GM19351 (cell line): ENCODE measurements at regions not wholly inside any gene's neighbourhood (a gene's known extent, or its start where the extent isn't known, plus 50 kb on each side); places are given as distances from the start of the nearest gene placed in this dataset.

Experiments used
- ATAC-seq: cut with Tn5 transposase; IDR thresholded peaks from one replicate; pipeline ENCODE4 v1.9.1; 2021; ENCODE audit warnings: mild to moderate bottlenecking, moderate library complexity; ENCODE audit not compliant: unreplicated experiment

DNA sequence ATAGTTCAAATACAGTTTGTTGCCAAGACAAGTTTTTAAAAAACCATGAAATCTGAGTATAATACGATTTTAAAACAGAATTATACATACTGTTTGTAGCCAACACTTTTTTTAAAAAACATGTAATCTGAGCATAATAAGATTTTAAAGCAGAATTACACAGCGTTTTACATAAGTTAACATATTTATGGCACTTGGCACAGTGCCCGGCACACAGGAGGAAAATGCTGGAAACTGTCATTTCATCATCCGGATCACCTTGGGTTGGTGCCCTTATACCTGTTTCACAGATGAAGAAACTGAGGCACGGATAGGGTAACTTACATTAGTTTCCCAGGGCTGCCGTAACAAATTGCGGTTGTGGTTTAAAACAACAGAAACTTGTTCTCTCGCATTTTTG, 193.0 kb downstream of the BMP7 start:
- ATAC-seq, result no peak

DNA sequence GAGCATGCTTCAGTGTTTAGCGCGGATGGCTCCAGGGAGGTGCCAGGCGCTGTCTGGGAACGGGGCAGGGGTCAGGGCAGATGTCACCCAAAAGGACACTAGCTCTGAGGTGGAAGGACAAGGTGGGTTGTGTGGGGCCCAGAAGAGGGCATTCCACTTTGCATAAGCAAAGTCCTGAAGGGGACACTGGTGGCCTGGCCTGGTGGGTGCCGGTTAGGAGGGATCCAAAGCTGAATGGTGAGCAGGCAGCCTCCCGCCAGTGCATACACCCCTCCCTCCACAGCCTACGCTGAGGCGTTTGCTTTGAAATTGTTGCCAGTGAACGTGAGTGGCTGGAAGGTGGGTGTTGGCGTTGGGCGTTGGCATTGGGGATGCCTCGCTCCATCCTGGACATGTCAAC, 192.1 kb downstream of the BMP7 start:
- ATAC-seq, result no peak

DNA sequence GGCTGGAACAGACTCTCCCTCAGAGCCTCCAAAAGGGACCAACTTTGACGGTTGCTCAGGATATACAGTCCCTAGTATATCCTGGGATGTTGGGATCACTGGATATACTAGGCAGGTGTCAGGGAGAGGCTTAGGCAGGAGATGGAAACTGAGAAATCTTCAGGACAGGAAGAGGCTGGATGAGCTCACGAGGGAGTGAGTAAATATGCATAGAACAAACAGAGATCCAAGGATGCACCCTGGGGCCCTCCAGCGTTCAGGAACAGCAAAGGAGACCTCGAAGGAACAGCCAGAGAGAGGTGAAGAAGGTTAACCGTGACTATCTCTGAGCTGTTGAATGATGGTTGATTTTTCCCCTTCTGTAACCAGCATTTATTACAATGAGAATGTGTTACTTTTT, 191.3 kb downstream of the BMP7 start:
- ATAC-seq, result no peak

DNA sequence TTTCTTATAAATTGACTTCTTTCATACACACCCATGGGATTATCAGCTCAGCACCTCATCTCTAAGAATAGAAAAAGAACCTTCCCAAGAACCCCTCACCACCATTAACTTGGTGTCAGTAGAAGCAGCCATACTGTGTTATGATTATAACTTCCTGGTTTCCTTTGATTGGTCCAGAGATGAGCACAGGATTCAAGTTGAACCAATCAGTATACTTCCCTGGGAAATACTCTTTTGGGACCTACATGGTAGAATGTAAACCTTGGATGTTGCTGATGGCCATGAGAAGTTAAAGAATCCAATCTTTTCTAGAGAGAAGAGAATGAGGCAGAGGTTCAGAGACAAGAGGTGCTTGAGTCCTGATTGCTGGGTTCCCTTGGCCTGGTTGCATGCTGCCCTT, 190.8 kb downstream of the BMP7 start:
- no peak for ATAC-seq

DNA sequence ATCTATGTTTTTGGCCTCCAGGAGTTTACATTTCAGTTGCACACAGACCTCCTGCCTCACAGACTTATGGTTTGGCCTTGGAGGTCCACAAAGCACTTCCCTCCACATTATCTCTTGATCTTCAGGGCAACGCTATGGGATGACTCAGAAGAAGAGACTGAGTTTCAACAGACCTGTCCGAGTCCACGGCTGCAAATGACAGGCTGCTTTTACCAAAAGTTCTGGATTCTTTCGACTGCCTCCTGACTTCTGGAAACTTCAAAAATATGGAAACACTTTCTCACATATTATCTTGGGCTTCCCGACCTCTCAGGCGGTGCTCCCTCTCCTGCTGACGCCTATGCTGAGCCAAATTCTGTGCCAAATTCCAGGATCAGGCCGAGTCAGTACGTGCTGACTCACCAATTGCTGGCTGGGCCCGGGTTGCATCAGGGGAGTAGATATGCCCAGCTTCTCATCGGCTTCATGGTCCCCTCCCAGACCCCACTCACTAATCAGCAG, 190.2 kb downstream of the BMP7 start:
- no peak for ATAC-seq

DNA sequence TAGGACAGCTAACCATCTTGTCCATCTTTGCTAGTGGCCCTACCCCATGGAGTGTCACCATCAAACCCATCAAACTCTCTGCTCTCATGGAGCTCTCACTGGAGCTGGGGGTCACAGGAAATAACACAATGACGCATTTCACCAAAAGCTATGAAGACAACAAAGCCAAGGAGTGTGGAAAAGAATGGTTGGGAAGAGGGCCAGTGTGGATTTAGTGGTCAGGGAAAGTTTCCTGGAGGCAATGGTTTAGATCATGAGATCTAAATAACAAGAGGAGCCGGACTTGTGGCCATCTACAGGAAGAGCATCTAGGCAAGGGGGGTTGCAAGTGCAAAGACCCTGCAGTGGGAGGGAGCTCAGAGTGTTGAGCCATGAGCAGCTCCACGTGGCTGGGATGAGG, 189.5 kb downstream of the BMP7 start:
- no peak for ATAC-seq

DNA sequence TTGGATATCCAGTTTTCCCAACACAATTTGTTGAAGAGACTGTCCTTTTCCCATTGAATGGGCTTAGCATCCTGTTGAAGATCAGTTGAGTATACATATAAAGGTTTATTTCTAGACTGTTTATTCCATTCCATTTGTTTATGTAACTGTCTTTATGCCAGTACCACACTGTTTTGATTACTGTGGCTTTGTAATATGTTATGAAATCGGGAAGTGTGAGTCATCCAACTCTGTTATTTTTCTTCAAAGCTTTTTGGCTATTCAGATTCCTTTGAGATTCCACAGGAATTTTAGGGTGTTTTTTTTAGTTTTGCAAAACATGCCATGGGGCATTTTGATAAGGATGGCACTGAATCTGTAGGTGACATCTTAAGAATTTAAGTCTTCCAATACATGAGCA, 188.3 kb downstream of the BMP7 start:
- ATAC-seq, result no peak

DNA sequence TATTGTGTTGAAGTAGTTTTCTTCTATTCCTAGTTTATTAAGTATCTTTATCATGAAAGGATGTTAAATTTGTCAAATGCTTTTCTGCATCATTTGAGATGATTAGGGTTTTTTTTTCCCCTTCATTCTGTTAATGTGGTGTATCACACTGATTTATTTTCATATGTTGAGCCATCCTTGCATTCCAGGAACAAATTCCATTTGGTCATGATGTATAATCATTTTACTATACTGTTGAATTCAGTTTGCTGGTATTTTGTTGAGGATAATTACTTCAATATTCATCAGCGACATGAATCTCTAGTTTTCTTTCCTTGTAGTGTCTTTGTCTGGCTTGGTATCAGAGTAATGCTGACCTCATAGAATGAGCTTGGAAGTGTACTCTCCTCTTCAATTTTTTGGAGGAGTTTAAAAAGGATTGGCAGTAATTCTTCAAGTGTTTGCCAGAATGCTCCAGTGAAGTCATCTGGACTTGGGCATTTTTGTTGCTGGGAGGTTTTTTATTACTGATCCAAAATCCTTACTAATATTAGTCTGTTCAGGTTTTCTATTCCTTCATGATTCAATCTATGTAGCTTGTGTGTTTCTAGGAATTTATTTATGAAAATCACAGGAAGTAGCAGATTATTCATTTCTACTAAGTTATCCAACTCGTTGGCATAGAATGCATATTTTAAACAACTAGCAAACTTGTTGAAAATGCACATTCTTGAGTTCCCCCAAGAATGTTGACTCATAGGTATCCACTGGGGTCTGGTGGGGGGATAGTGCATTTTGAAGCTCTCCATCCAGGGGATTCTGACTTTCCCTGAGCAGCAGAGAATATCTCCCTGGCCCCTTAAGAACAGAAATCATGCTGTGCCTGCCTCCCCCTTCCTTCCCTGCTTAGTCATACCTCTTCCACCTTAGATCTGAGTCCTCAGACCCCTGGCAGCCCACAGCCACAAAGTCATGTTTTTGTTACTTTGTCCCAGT, 187.1 kb downstream of the BMP7 start:
- ATAC-seq, result no peak

DNA sequence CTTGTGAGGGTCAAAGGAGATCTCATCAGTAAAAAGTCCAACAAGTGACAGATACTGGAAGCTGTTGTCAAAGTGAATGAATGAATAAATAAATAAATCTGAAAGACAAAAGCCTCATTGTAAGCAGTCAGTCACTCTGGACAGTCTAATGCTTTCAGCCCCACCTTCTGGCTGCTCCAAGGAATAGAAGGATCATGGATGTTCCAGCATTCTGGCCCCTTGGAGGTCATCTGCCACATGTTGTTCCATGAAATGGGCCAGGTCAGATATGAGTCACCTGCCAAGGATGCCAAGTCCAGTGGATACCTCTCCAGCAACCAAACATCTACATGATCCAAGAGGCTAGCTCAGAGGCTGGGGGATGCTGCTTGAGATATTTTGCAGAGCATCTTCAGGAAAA, 185.6 kb downstream of the BMP7 start:
- no peak for ATAC-seq

DNA sequence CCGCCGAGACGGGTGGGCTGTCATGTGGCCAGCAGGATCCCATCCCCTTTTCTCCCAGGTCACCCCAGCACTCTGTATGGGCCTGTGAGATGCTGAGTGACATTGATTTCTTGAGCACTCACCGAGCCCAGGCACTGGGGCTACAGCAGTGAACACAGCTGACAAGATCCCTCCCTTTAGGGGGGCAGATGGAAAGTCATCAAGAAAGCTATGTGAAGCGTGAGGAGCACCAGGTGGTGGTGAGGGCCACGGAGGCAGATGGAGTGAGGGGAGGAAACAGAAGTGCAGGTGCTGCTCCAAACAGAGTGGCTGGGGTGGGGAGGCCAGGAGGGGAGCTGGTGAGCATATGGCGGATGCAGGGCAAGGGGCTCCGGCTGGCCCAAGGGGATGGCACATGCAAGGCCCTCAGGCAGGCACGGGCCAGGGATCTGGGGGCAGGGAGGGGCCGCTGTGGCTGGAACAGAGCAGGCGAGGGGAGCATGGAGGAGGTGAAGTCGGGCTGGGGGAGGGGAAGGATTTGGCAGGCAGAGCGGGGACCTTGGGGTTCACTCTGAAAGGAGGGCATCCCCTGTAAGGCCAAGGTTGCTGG, 184.0 kb downstream of the BMP7 start:
- ATAC-seq, result no peak

DNA sequence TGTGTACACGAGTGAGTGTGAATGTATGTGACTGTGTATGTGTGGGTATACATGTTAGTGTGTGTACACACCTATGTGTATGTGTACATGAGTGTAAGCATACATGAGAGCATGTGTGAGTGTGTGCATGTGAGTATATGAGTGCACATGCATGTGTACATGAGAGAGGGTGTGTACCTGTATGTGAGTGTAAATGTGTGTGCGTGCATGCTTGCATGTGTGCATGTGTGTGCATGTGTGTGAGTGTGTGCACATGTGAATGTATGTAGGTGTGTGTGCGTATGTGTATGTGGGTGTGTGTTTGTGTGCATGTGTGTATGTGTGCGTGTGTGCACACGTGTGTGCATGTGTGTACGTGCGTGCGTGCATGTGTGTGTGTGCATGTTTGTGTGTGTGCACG, 183.4 kb downstream of the BMP7 start:
- no peak for ATAC-seq

DNA sequence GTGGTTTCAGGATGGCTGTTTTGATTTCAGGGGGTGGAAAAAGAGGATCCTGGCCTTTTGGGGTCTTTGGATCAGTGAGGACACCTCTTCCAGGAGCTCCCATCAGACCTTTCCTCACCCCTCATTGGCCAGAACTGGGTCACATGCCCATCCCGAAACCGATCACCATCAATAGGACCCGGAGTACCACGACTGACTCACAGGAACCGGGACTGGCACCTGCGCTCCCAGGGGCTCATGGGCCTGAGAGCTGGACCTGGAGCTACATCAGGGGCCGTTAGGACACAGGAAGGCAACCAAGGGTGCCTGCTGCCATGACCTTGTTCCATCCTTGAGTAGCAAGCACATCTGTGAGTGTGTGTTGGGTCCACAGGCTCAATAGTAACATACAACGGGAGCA, 180.4 kb downstream of the BMP7 start:
- ATAC-seq, result no peak

DNA sequence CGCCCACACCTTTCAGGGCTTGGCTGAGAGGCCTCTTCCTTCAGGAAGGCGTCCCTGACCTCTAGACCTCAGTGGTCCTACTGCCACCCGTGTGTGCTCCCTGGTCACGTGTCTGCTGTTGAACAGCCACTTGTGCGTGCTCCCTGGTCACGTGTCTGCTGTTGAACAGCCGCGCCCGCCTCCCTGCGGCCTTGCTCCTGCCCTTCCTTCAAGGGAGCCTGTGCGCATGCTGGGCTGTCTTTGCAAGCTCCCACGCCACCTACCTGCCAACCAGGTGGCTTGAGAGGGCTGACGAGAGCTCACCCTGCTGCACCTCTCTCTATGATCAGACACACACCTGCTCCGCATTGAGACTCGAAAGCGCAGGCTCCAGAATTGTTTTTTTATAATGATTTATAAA, 179.3 kb downstream of the BMP7 start:
- no peak for ATAC-seq

DNA sequence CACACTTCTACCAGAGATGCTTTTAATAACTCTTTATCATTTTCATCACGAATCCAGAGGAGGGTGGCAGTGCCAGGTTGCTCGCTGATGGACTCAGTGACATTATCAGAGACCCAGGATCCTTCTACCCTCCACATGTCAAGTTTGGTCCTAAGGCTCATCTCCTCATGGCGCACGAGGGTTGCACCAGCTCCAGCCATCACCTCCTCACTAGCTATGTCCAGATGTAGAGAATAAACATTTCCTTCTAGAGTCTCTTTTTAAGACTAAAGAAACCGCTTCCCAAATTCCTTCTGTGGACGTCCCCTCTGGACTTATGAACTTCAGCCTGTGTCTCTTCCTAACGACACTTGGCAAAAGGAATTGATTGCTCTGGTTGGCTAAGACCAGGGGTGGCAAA, 178.7 kb downstream of the BMP7 start:
- ATAC-seq, result no peak

DNA sequence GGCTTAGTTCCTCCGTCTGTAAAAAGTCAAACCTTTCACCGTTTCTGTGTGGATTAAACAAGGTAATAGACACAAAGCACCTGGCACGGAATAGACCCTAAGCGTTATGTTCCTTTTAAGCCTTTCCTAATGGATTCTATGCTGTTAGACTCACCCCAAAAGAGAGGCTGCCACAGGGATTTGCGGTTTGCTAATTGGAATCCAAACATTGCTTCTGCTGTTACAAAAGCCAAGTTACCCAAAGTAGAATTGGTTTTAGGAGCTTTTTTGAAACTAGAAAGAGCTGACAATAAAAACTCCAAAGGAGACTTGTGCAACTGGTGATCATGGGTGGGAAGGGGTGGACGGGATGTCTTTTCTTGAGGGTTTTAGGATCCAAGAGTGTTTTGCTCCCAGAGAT, 178.0 kb downstream of the BMP7 start:
- no peak for ATAC-seq

DNA sequence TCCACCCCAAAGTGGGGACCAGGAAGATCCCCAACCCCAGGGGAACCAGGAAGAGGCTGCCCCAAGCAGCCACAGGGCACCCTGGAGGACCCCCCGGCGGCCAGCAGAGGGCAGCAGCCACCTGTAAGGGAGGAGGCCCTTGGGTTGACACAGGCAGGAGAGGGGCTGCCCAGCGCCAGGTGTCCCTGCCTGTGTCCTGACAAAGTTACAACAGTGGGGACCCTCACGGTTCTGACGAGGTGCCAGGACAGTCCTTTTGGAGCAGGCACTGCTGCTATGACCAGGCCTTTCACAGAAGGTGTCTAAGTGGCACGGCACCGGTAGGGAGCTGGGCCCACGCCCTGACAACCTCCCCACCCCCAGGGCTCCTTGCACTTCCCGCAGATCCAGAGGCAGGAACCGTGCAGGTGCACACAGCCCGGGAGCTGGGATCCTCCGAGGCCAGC, 176.7 kb downstream of the BMP7 start:
- ATAC-seq, result peak; percentile 79

DNA sequence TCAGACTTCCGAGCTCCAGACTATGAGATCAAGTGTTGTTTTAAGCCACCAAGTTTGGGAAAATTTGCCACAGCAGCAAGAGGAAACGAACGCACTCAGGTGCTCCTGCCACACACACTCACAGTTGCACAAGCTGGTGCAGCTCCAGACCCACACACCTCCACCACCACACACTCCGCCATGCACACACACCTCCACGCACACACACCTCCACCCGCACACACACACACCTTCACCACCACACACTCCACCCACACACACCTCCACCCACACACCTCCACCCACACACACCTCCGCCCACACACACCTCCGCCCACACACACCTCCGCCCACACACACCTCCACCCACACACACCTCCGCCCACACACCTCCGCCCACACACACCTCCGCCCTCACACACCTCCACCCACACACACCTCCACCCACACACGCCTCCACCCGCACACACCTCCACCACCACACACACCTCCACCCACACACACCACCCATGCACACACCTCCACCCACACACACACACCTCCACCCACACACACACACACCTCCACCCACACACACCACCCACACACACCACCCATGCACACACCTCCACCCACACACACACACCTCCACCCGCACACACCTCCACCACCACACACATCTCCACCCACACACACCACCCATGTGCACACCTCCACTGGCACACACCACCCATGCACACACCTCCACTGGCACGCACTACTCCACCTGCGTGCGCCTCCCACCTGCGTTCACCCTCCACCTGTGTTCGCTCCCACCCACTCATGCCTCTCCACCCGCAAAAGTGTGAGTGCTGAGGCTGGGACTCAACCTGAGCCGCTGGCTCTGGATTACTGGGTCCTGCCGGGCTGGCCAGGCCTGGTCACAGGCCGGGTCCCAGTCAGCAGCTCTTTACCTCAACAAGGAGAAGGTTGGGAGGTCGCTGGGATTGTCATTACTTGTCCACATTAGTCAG, 175.6 kb downstream of the BMP7 start:
- ATAC-seq, result no peak

DNA sequence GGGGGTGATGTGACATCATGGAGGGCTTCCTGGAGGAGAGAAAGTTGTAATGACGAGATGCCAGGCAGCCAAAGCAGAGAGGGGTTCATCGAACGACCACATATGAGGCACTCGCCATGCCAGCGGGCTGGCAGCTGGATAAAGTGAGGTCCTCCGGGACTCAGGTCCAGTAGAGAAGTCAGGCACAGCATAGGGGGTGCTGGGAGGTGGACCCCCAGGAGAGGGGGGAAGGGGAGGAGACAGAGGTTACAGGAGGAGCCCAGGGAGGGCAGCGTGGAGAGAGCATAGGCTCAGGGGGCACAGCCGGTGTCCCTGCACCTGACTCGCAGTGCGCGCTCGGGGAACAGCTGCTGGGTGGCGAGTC, 174.7 kb downstream of the BMP7 start:
- ATAC-seq, result no peak

DNA sequence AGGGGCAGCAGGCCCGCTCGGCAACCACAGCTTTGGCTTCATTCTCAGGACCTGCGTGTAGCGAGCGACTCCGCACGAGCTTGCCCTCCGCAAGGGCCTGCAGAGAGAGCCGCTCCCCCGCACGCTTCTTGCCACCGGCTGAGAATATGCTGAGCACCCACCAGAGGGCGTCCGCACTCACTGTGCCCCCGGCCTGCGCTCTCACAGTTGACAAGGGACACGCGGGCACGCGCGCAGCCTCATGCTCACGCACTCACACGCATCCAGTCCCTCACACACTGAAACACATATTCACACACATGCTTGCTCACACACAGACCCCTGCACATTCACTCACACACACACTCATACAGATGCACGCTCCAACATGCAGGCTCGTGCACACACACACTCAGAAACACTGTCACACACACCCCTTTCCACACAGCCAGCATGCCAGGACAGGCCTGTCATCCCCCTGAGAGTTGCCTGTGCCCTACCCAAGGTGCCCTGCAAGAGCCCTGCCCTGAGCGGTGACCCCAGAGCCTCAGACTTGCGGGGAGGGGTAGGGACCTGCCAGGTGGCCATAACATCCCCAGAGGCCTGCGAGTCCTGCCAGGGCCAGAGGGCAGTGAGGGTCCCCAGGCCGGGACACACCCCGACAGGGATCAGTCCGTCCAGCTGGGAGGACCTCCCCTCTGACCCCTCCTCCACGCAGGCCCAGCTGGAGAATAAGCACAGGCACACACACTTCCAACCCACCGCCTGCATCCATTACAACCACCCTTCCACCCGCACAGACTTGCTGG, 174.1 kb downstream of the BMP7 start:
- peak; percentile 62 for ATAC-seq

DNA sequence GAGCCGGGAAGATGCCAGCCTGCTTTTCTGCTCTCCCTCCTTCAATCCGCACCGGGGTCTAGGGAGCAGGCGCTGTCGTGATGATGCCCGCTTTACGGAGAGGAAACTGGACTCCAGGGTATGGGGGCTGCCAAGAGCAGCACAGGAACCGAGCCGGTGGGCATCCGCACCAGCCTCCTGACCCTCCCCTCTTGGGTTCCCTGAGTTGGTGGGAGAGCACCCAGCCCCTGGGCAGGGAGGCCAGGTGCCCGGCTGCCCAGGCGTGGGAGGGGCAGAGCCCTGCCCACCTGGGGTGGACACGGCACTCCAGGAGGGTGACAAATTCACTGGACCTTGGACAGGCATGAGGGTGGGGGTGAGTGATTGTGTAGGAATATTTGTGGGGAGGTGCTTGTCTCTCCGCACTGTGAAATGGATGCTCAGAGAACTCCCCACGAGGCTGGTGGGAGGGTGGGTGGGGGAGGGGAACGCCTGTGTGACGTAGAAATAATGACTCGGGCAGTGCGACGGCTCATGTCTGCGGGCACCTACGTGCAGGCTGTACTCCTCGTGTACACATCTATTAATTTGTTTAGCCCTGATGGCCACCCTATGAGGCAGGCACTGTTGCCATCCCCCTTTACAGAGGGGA, 173.4 kb downstream of the BMP7 start:
- ATAC-seq, result no peak
